Neuronal stem cell (in vitro differentiated cells): ENCODE measurements at regions not wholly inside any gene's neighbourhood (a gene's known extent, or its start where the extent isn't known, plus 50 kb on each side); places are given as distances from the start of the nearest gene placed in this dataset.

ENCODE experiments used
- DNase-seq: peaks from one replicate; pipeline ENCODE4 v3.0.0-alpha.2; 2013; ENCODE audit warnings: low spot score
- H2AFZ ChIP-seq: one replicate; pipeline ENCODE4 v1.6.1; 2013; ENCODE audit warnings: mild to moderate bottlenecking, low read length, inconsistent platforms
- H2AK5ac ChIP-seq: 2 replicates; pipeline ENCODE4 v1.6.1; 2013; ENCODE audit warnings: low read depth, mild to moderate bottlenecking, inconsistent platforms, low read length, moderate library complexity, mixed read lengths
- H2BK120ac ChIP-seq: 2 replicates; pipeline ENCODE4 v1.6.1; 2013; ENCODE audit warnings: low read depth, mild to moderate bottlenecking, inconsistent platforms, low read length, moderate library complexity, mixed read lengths
- H2BK12ac ChIP-seq: one replicate; pipeline ENCODE4 v1.6.1; 2013; ENCODE audit warnings: low read length, inconsistent platforms
- H2BK15ac ChIP-seq: 2 replicates; pipeline ENCODE4 v1.6.1; 2013; ENCODE audit warnings: mild to moderate bottlenecking, low read length, inconsistent platforms, mixed read lengths
- H2BK5ac ChIP-seq: one replicate; pipeline ENCODE4 v1.6.1; 2013; ENCODE audit warnings: inconsistent platforms, mild to moderate bottlenecking, low read length, moderate library complexity
- H3K14ac ChIP-seq: one replicate; pipeline ENCODE4 v1.6.1; 2013; ENCODE audit warnings: low read length, inconsistent platforms
- H3K18ac ChIP-seq: 2 replicates; pipeline ENCODE4 v1.6.1; 2013; ENCODE audit warnings: low read length, inconsistent platforms
- H3K23ac ChIP-seq: 2 replicates; pipeline ENCODE4 v1.6.1; 2013; ENCODE audit warnings: low read depth, mild to moderate bottlenecking, mixed read lengths, low read length, inconsistent platforms; ENCODE audit not compliant: poor library complexity
- H3K27ac ChIP-seq: replicated peaks from 3 replicates; pipeline ENCODE4 v1.5.1; 2013; ENCODE audit warnings: low read length, inconsistent platforms
- H3K27me3 ChIP-seq, 3 experiments: 2 replicates each; pipeline ENCODE4 v1.6.1; 2013; ENCODE audit warnings: low read length in 3 of 3, mild to moderate bottlenecking in 2 of 3, inconsistent platforms in 1 of 3, low read depth in 1 of 3, mixed read lengths in 1 of 3, moderate library complexity in 1 of 3; ENCODE audit not compliant: control insufficient read depth in 3 of 3, insufficient read depth in 3 of 3
- H3K36me3 ChIP-seq, 2 donors: replicated peaks in 1 of 2; 2 replicates each; pipeline ENCODE4 v1.6.1; 2013; ENCODE audit warnings: low read length in 2 of 2; ENCODE audit not compliant: control insufficient read depth in 2 of 2, insufficient read depth in 2 of 2
- H3K4ac ChIP-seq: 2 replicates; pipeline ENCODE4 v1.6.1; 2013; ENCODE audit warnings: inconsistent platforms, mild to moderate bottlenecking, low read length, moderate library complexity
- H3K4me1 ChIP-seq, 2 donors: 1 replicate in 1 of 2; 2 replicates in 1 of 2; pipeline ENCODE4 v1.6.1; 2013; ENCODE audit warnings: low read length in 2 of 2, low read depth in 1 of 2; ENCODE audit not compliant: control insufficient read depth in 2 of 2, insufficient read depth in 1 of 2
- H3K4me2 ChIP-seq: one replicate; pipeline ENCODE4 v1.6.1; 2013; ENCODE audit warnings: mild to moderate bottlenecking, low read length, inconsistent platforms; ENCODE audit not compliant: insufficient read depth, poor library complexity, severe bottlenecking
- H3K4me3 ChIP-seq, 2 donors: 2 replicates each; pipeline ENCODE4 v1.5.1; 2013; ENCODE audit warnings: low read length in 2 of 2, mild to moderate bottlenecking in 2 of 2, inconsistent platforms in 1 of 2, moderate library complexity in 1 of 2
- H3K79me1 ChIP-seq: one replicate; pipeline ENCODE4 v1.6.1; 2013; ENCODE audit warnings: low read depth, mild to moderate bottlenecking, inconsistent platforms, low read length, moderate library complexity
- H3K9ac ChIP-seq: one replicate; pipeline ENCODE4 v1.6.1; 2013; ENCODE audit warnings: mild to moderate bottlenecking, low read depth, low read length, inconsistent platforms; ENCODE audit not compliant: poor library complexity
- H3K9me3 ChIP-seq, 2 donors: replicated peaks in 1 of 2; 2 replicates each; pipeline versions ENCODE3 to v1.6.1; 2013; ENCODE audit warnings: low read length in 2 of 2, mild to moderate bottlenecking in 2 of 2, inconsistent platforms in 1 of 2, low read depth in 1 of 2, mixed read lengths in 1 of 2, moderate library complexity in 1 of 2; ENCODE audit not compliant: control insufficient read depth in 2 of 2, insufficient read depth in 1 of 2
- H4K8ac ChIP-seq: one replicate; pipeline ENCODE4 v1.6.1; 2013; ENCODE audit warnings: low read depth, mild to moderate bottlenecking, inconsistent platforms, low read length, moderate library complexity
- H4K91ac ChIP-seq: one replicate; pipeline ENCODE4 v1.6.1; 2013; ENCODE audit warnings: low read length, low read depth, mild to moderate bottlenecking, inconsistent platforms; ENCODE audit not compliant: poor library complexity
- WGBS, 2 donors: extraction: QIAGEN DNeasy Blood & Tissue Kit; methylation state at CpG; one replicate each; pipeline ENCODE4 v1.1.7; 2013; ENCODE audit warnings: missing lambda C conversion rate in 2 of 2, mixed read lengths in 1 of 2; ENCODE audit not compliant: insufficient read length in 2 of 2, insufficient replicate concordance in 1 of 2; ENCODE audit errors: extremely low coverage in 2 of 2; 5-methylcytosine and 5-hydroxymethylcytosine counted together

- Histone ChIP-seq H3K18ac (no peak overlapping the region), H3K4me2 (no peak overlapping the region), H2BK12ac (no peak overlapping the region), H2BK5ac (no peak overlapping the region), H4K8ac (no peak overlapping the region), H2BK15ac (no peak overlapping the region), H2AFZ (no peak overlapping the region), H3K23ac (no peak overlapping the region), H3K4me3 (no peak overlapping the region), H3K4ac (no peak overlapping the region), H3K14ac (no peak overlapping the region), H3K9me3 (no peaks in the 10 kb centered on the region), H3K27me3 (no peaks in the 10 kb centered on the region), H3K79me1 (no peaks in the 10 kb centered on the region), H3K9ac (no peak overlapping the region), H4K91ac (no peak overlapping the region), H2BK120ac (no peak overlapping the region), H3K36me3 (no peaks in the 10 kb centered on the region), H3K4me1 (peaks cover 1 to 12% of the 10 kb centered on the region in 2 donors), H3K27ac (no peak overlapping the region), H2AK5ac (no peak overlapping the region)
- no CpG with 5 or more reads among the region's 1 CpG for WGBS, 2 donors
- no peak for DNase-seq
Measured at GRCh38 chr3:177444696-177445095, 247.4 kb upstream of the TBL1XR1 start.

GRCh38 chr3:177445549-177445948, 248.3 kb upstream of the TBL1XR1 start:
- no peak overlapping the region for H2AK5ac ChIP-seq
- no peaks in the 10 kb centered on the region for H3K9me3 ChIP-seq
- H3K36me3 ChIP-seq, result no peaks in the 10 kb centered on the region
- H2BK120ac ChIP-seq, result no peak overlapping the region
- no peaks in the 10 kb centered on the region for H3K79me1 ChIP-seq
- H2AFZ ChIP-seq, result no peak overlapping the region
- no peaks in the 10 kb centered on the region for H3K27me3 ChIP-seq
- no peak overlapping the region for H3K4me2 ChIP-seq
- H4K8ac ChIP-seq, result no peak overlapping the region
- no peak overlapping the region for H4K91ac ChIP-seq
- no peak overlapping the region for H3K14ac ChIP-seq
- H2BK5ac ChIP-seq, result no peak overlapping the region
- peaks cover 1 to 13% of the 10 kb centered on the region in 2 donors for H3K4me1 ChIP-seq
- DNase-seq, result no peak
- H3K23ac ChIP-seq, result no peak overlapping the region
- H3K27ac ChIP-seq, result no peak overlapping the region
- H3K9ac ChIP-seq, result no peak overlapping the region
- H2BK12ac ChIP-seq, result no peak overlapping the region
- H3K4me3 ChIP-seq, result no peak overlapping the region
- no peak overlapping the region for H2BK15ac ChIP-seq
- no peak overlapping the region for H3K4ac ChIP-seq
- no peak overlapping the region for H3K18ac ChIP-seq

- peak overlapping the region; percentile 73 for H2AFZ ChIP-seq
- no peaks in the 10 kb centered on the region for H3K27me3 ChIP-seq
- no peak overlapping the region for H2BK5ac ChIP-seq
- H4K91ac ChIP-seq, result no peak overlapping the region
- no peak overlapping the region for H3K27ac ChIP-seq
- no peaks in the 10 kb centered on the region for H3K36me3 ChIP-seq
- H3K9me3 ChIP-seq, result no peaks in the 10 kb centered on the region
- H4K8ac ChIP-seq, result no peak overlapping the region
- no peak overlapping the region for H3K4me3 ChIP-seq
- H2AK5ac ChIP-seq, result no peak overlapping the region
- no peak overlapping the region for H3K23ac ChIP-seq
- no peak overlapping the region for H3K4ac ChIP-seq
- no peak overlapping the region for H3K18ac ChIP-seq
- H2BK120ac ChIP-seq, result no peak overlapping the region
- peaks cover 3 to 16% of the 10 kb centered on the region in 2 donors for H3K4me1 ChIP-seq
- no CpG with 5 or more reads among the region's 6 CpGs for WGBS, 2 donors
- H3K79me1 ChIP-seq, result no peaks in the 10 kb centered on the region
- no peak overlapping the region for H3K9ac ChIP-seq
- DNase-seq, result no peak
- no peak overlapping the region for H3K14ac ChIP-seq
- no peak overlapping the region for H2BK15ac ChIP-seq
- H2BK12ac ChIP-seq, result no peak overlapping the region
- H3K4me2 ChIP-seq, result no peak overlapping the region
Measured at GRCh38 chr3:177446165-177446601, 248.9 kb upstream of the TBL1XR1 start.

- H2BK15ac ChIP-seq, result no peak overlapping the region
- WGBS, 2 donors, result no CpG with 5 or more reads among the region's 3 CpGs
- no peak overlapping the region for H3K23ac ChIP-seq
- H3K27ac ChIP-seq, result no peak overlapping the region
- H3K27me3 ChIP-seq, result no peaks in the 10 kb centered on the region
- no peaks in the 10 kb centered on the region for H3K36me3 ChIP-seq
- H3K4ac ChIP-seq, result no peak overlapping the region
- H3K4me1 ChIP-seq, result peaks cover 6 to 29% of the 10 kb centered on the region in 2 donors
- no peak overlapping the region for H2BK120ac ChIP-seq
- no peak overlapping the region for H2AFZ ChIP-seq
- H2AK5ac ChIP-seq, result no peak overlapping the region
- no peak overlapping the region for H3K9ac ChIP-seq
- H3K18ac ChIP-seq, result no peak overlapping the region
- no peaks in the 10 kb centered on the region for H3K9me3 ChIP-seq
- H3K79me1 ChIP-seq, result no peaks in the 10 kb centered on the region
- no peak overlapping the region for H3K4me3 ChIP-seq
- no peak overlapping the region for H2BK5ac ChIP-seq
- no peak overlapping the region for H4K8ac ChIP-seq
- no peak overlapping the region for H3K14ac ChIP-seq
- DNase-seq, result no peak
- no peak overlapping the region for H4K91ac ChIP-seq
- H2BK12ac ChIP-seq, result no peak overlapping the region
- H3K4me2 ChIP-seq, result no peak overlapping the region
Measured at GRCh38 chr3:177447938-177448337, 250.7 kb upstream of the TBL1XR1 start.
